Stimulated activated CD4-positive, alpha-beta T cell treated with anti-CD3 and anti-CD28 coated beads, Interleukin-2, amount 100 ng/mL, for 4 hours (primary cell): ENCODE measurements at regions not wholly inside any gene's neighbourhood (a gene's known extent, or its start where the extent isn't known, plus 50 kb on each side); places are given as distances from the start of the nearest gene placed in this dataset.
"Not testable (repeated sequence)": the region's sequence is repeated elsewhere in the genome, so short reads cannot be mapped to it uniquely, and the experiment has no call there.

Source experiments
- DNase-seq: peaks from one replicate; pipeline ENCODE4 v3.0.0-alpha.2; 2020; ENCODE audit warnings: low read depth

- no peak for DNase-seq
These were observed 136.0 kb downstream of the LMLN start for GRCh38 chr3:198096015-198096414.

DNA sequence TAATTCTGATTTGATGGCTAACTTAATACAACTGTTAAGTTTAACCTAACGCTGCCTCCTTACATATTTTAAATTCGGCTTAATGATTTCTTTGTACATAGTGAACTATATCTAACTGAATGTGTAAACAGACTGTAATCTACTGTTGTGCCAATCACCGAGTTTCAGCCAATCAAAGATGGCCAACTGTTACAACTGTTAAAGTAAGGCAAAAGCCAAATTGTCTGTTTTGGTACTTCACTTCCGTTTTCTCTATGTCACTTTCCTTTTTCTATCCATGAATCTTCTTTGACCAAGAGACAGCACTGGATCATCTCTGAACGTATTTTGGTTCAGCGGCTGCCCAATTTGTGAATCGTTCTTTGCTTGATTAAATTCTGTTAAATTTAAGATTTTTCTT is 137.0 kb downstream of the LMLN start:
- DNase-seq = no peak

DNA sequence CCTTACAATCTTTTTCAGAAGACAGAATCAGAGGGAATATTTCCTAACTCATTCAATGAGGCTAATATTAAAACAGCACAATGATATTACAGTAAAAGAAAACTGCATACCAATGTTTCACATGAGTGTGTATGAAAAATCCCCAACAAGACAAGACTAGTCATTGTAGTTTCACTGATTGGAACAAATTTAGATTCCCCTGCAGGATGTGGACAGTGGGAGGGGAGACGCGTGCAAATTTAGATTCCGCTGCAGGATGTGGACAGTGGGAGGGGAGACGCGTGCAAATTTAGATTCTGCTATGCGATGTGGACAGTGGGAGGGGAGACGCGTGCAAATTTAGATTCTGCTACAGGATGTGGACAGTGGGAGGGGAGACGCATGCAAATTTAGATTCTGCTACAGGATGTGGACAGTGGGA is 138.7 kb downstream of the LMLN start:
- not testable (repeated sequence) for DNase-seq

- DNase-seq = not testable (repeated sequence)
These were observed 143.1 kb downstream of the LMLN start for GRCh38 chr3:198103070-198103469.

DNA sequence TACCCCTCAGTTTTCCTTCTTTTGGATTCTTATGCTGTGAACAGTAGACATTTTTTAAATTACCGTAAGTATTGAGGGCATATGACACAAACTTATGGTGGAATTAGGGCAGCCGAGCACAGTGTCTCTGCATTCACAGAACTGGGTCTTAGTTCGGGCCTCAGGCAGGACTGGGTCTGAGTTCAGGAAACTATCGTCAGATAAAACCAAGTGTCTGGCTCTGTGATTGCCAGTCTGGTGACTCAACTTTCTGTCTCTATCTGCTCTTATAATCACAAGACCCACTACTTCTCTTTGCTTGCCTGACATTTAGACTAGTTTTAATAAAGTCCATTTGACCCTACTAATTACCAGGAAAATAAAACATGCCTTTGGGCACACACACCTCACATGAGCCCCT is 146.2 kb downstream of the LMLN start:
- no peak for DNase-seq

DNA sequence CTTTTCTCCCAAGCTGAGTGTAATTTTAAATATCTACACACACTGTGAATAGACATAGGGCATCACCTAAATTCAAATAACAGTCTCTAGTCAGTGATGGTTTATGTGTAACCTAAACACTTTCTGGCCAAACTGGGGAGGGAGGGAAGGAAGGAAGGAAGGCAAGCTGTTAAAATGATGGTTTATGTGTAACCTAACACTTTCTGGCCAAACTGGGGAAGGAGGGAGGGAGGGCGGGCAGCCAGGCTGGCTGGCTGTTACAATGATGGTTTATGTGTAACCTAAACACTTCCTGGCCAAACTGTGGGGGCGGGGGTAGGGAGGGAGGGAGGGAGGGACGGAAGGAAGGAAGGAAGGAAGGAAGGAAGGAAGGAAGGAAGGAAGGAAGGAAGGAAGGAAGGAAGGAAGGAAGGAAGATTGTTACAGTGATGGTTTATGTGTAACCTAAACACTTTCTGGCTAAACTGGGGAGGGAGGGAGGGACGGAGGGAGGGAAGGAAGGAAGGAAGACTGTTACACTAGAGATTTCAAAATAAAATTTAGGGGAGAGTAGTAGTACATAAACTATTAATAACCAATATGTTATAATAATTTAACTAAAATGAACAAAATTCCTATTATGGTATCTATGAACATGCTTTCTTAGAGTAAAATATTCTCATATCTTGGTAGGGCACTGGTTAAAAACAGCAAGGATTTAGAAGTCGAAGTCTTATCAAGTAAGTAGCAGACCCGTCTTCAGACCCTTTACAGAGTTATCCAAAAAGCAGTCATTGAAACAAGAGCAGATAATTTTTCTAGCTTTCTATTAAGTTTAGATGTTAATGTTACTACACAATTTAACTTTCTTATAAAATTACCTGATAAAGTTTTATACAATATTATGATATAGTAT is 148.1 kb downstream of the LMLN start:
- no peak for DNase-seq

DNA sequence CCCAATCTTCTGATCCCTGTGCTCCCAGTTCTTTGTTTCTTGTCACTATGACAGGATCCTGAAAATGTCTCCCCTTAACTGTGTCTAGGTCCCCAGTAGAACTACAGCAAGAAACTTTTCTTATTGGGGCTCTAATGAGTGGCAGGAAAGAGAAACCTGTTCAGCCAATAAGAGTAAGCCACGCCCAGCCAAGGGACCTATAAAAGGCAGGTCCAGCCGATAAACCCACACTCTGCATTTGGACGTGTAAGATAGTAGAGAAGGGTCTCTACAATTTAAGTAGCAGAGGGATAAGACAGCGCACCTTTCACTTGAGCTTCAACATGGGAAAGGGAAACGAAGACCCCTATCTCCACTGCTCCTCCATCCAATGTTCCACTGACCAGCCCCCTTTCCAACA is 149.9 kb downstream of the LMLN start:
- DNase-seq = no peak

GRCh38 chr3:198112031-198112430 is 152.0 kb downstream of the LMLN start:
- DNase-seq = no peak

GRCh38 chr3:198113206-198114053 is 153.4 kb downstream of the LMLN start:
- DNase-seq = no peak

GRCh38 chr3:198114516-198114915 is 154.5 kb downstream of the LMLN start:
- DNase-seq = not testable (repeated sequence)

- not testable (repeated sequence) for DNase-seq
These were observed 162.2 kb downstream of the LMLN start for GRCh38 chr3:198122184-198122583.

GRCh38 chr3:198137038-198137835 is 177.2 kb downstream of the LMLN start:
- not testable (repeated sequence) for DNase-seq

DNA sequence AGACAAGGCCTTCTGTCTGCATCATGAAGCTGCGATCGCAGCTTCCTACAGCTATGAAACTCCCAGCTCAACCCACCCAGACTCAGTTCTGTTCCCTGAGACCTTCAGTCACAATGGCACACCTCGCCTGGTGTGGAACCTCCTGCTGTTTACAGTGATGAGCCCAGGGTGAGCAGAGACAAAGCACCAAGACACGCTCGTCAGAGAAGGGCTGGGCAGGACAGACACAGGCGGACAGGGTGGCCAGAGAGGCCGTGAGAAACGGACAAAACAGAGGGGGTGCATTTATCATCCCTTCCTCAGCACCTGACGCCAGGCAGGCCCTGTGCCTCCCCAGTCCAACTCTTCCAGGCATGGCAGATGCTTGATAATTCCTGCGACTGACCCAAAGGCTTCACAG is 178.2 kb downstream of the LMLN start:
- DNase-seq = not testable (repeated sequence)

DNA sequence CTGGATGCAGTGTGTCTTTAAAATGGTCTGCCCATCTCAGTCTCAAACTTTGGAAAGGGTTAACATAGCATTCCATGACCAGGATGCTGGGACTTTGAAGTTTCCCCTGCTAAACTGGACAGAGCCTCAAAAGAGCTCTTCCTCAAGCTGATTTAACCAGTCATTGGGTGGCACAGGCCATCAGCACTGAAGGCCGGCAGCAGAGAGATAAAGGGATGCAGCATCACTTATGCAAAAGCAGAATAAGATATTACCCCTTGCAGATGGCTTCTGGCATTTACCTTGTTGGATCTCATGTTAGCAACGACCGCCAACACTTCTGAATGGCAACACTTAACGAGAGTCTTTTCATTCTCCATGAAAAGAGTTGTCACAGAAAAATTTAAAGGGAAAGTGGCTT is 179.0 kb downstream of the LMLN start:
- DNase-seq = not testable (repeated sequence)

- DNase-seq = not testable (repeated sequence)
These were observed 179.6 kb downstream of the LMLN start for GRCh38 chr3:198139513-198140167.

DNA sequence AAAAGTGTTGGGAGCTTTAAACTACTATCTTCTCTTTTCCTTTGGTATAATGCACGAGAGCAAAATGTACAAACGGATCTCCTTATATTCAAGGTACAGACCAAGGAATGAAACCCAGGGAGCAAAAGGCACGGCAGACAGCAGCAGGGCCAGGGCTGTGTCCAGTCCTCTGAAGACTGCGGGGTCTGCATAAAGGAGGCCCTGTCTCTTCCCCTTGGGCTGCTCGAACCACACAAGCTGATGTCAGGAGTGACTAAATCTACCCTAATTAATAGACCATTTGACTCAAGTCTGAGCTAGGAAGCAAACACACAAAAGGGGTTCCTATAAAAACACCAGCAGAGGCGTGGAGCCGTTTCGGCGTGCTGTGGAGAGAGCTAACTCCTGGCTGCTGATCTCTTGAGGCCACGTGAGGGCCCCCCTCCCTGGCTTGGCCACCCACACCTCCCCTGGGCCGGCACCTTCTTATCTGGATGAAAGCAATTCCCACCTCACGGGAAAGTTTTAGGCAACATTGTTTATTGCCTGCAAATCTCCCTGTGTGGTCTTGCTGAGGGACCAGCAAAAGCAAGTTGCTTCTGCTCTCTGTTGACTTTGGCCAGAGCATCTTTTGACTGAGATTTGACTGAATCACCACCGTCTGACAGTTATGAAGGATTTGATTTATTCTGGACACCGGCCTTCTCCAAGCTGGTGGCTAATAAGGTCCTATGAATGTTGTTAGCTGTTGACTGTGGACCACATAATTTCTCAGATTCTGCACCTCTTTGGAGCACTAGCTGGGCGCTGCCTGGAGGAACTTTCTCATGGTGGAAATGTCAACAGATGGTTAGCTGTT is 183.5 kb downstream of the LMLN start:
- not testable (repeated sequence) for DNase-seq

- not testable (repeated sequence) for DNase-seq
These were observed 185.3 kb downstream of the LMLN start for GRCh38 chr3:198145231-198145784.

GRCh38 chr3:198146070-198146469 is 186.1 kb downstream of the LMLN start:
- DNase-seq = not testable (repeated sequence)

GRCh38 chr3:198146559-198147164 is 186.6 kb downstream of the LMLN start:
- DNase-seq = not testable (repeated sequence)

- not testable (repeated sequence) for DNase-seq
These were observed 187.2 kb downstream of the LMLN start for GRCh38 chr3:198147213-198147612.
